GM18507 (cell line): ENCODE measurements at regions not wholly inside any gene's neighbourhood (a gene's known extent, or its start where the extent isn't known, plus 50 kb on each side); places are given as distances from the start of the nearest gene placed in this dataset.
"Not testable (repeated sequence)": the region's sequence is repeated elsewhere in the genome, so short reads cannot be mapped to it uniquely, and the experiment has no call there.

Experiments
- DNase-seq: peaks from one replicate; pipeline ENCODE4 v3.0.0; 2011; ENCODE audit warnings: low read depth; ENCODE audit not compliant: insufficient read length; ENCODE audit errors: extremely low spot score
- FAIRE-seq: peaks from 2 replicates; lab custom pipeline; 2011; peaks lifted over from hg19 to GRCh38; lab: Jason Lieb, UNC

GRCh38 chr1:74818241-74818640 lies 85.3 kb downstream of the TYW3 start:
- DNase-seq = no peak

GRCh38 chr1:74818661-74819456 lies 85.9 kb downstream of the TYW3 start:
- no peak for FAIRE-seq
- DNase-seq = no peak

More at GRCh38 chr1:74818241-74818640, 85.3 kb downstream of the TYW3 start:
- FAIRE-seq = no peak

GRCh38 chr1:74822851-74823401 lies 90.0 kb downstream of the TYW3 start:
- no peak for FAIRE-seq
- no peak for DNase-seq

GRCh38 chr1:74824497-74825107 lies 91.7 kb downstream of the TYW3 start:
- no peak for DNase-seq
- peak; percentile 55 for FAIRE-seq

GRCh38 chr1:74830766-74831165 lies 97.8 kb downstream of the TYW3 start:
- no peak for FAIRE-seq

GRCh38 chr1:74834261-74834660 lies 101.3 kb downstream of the TYW3 start:
- FAIRE-seq (no peak), DNase-seq (no peak)

More at GRCh38 chr1:74830766-74831165, 97.8 kb downstream of the TYW3 start:
- DNase-seq = no peak

- DNase-seq (no peak), FAIRE-seq (no peak)
These were observed 102.1 kb downstream of the TYW3 start for GRCh38 chr1:74835051-74835450.

- FAIRE-seq = no peak
- DNase-seq = no peak
These were observed 109.8 kb downstream of the TYW3 start for GRCh38 chr1:74842726-74843125.

GRCh38 chr1:74847715-74848114 lies 114.8 kb downstream of the TYW3 start:
- FAIRE-seq (no peak), DNase-seq (no peak)

- DNase-seq = no peak
- no peak for FAIRE-seq
These were observed 120.8 kb downstream of the TYW3 start for GRCh38 chr1:74853756-74854155.

GRCh38 chr1:74856174-74856573 lies 123.2 kb downstream of the TYW3 start:
- FAIRE-seq = no peak
- DNase-seq = no peak

- no peak for DNase-seq
- FAIRE-seq = no peak
These were observed 124.7 kb downstream of the TYW3 start for GRCh38 chr1:74857676-74858075.

GRCh38 chr1:74858136-74858535 lies 125.2 kb downstream of the TYW3 start:
- FAIRE-seq = peak; percentile 46
- no peak for DNase-seq

- no peak for DNase-seq
- FAIRE-seq = no peak
These were observed 128.9 kb downstream of the TYW3 start for GRCh38 chr1:74861867-74862266.

GRCh38 chr1:74869702-74870101 lies 136.8 kb downstream of the TYW3 start:
- DNase-seq = no peak
- no peak for FAIRE-seq

- not testable (repeated sequence) for FAIRE-seq, DNase-seq
These were observed 144.4 kb downstream of the TYW3 start for GRCh38 chr1:74877366-74877765.

GRCh38 chr1:74895411-74895810 lies 162.5 kb downstream of the TYW3 start:
- FAIRE-seq = no peak
- DNase-seq = no peak

- FAIRE-seq (no peak), DNase-seq (no peak)
These were observed 175.2 kb downstream of the TYW3 start for GRCh38 chr1:74908131-74908530.

GRCh38 chr1:74908797-74909196 lies 175.8 kb downstream of the TYW3 start:
- FAIRE-seq (no peak), DNase-seq (no peak)

- FAIRE-seq (no peak), DNase-seq (no peak)
These were observed 181.0 kb downstream of the TYW3 start for GRCh38 chr1:74913978-74914377.

GRCh38 chr1:74933500-74933899 lies 200.5 kb downstream of the TYW3 start:
- FAIRE-seq = no peak
- DNase-seq = no peak
